GM12874 (cell line): ENCODE measurements at regions not wholly inside any gene's neighbourhood (a gene's known extent, or its start where the extent isn't known, plus 50 kb on each side); places are given as distances from the start of the nearest gene placed in this dataset.

Experiments used
- TF ChIP-seq, protein P1 (sequence below): IDR thresholded peaks from 2 replicates; pipeline ENCODE4 v1.5.1; 2011; ENCODE audit warnings: low read depth, mild to moderate bottlenecking, control low read depth, low read length, moderate library complexity; ENCODE audit not compliant: insufficient read depth

DNA sequence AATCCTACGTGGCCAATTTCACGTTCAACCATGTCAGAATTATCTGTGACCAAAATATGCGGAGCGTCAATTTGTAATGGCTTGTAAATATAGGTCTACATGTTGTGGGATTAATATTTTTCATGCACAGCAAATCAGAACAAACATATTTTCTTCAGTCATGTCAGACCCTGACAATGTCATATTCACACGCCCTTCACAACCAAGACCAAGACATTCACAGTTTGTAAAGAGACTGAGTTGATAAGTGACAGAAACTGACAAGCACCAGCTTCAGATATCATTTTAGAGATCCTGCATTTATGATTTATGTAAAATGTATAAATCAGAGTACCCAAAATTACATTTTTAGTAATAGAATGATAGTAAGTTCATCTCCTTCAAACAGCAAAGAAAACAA is 57.3 kb upstream of the NOVA1 start:
- TF ChIP-seq, protein P1, sequence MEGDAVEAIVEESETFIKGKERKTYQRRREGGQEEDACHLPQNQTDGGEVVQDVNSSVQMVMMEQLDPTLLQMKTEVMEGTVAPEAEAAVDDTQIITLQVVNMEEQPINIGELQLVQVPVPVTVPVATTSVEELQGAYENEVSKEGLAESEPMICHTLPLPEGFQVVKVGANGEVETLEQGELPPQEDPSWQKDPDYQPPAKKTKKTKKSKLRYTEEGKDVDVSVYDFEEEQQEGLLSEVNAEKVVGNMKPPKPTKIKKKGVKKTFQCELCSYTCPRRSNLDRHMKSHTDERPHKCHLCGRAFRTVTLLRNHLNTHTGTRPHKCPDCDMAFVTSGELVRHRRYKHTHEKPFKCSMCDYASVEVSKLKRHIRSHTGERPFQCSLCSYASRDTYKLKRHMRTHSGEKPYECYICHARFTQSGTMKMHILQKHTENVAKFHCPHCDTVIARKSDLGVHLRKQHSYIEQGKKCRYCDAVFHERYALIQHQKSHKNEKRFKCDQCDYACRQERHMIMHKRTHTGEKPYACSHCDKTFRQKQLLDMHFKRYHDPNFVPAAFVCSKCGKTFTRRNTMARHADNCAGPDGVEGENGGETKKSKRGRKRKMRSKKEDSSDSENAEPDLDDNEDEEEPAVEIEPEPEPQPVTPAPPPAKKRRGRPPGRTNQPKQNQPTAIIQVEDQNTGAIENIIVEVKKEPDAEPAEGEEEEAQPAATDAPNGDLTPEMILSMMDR = no peak

DNA sequence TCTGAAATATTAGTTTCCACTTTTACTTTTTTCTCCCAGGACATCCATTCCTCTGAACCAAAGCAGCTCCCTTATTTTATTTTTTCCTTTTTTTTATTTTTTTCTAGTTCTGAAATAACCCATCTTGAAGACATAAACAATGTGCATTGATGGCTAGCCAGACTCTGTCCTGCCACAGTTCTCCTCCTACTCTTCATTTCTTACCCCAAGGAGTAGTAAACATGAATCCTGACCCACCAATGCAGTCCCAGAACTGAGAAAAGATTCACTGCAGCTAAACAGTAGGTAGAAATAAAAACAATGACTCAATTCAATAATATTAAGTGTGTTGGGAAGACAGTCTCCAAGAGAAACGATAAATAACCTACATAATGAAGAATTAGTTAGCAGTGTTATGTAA is 65.7 kb upstream of the NOVA1 start:
- TF ChIP-seq, protein P1 = no peak

DNA sequence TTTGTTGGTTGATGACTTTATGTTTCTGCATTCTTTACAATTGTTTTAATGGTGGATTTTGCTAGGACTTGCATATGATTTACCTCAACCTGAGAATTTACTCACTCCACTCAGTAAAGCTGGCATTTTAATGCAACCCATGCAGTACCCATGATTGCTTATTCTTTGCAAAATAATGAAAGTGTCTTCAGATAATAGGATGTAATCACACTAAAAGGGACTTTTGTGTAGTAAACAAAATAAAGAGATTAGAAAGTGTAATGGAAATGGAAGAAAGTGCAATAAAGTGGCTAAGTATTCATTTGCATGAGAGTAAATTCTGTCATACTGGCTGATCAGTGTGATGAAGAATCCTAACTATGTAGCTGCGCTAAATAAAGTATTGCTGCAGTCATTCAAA is 87.6 kb upstream of the NOVA1 start:
- TF ChIP-seq, protein P1 = no peak

DNA sequence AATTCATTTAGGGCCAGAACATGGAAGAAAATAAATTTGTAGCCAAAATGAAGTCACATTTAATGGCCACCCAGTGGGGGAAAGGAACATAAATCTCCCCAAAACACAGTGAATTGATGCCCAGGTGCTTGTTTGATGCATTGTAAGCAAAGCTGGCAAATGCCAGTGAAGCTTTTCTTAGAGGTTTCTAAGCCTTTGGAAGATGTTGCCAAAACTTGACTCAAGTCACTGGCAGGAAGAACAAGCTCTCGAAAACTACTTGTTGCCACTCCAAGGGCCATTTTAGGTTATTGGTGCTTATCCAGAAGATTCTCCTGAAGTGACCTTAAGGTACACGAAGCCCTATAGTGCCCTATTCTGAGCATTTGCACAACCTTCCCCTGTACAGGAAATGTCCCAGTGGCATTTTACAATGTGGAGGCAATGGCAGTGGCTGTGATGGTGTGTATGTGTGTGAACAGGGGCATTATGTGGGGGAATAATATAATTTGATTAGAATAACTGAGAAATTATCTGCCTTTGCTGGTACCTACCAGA is 89.5 kb upstream of the NOVA1 start:
- TF ChIP-seq, protein P1 = no peak

DNA sequence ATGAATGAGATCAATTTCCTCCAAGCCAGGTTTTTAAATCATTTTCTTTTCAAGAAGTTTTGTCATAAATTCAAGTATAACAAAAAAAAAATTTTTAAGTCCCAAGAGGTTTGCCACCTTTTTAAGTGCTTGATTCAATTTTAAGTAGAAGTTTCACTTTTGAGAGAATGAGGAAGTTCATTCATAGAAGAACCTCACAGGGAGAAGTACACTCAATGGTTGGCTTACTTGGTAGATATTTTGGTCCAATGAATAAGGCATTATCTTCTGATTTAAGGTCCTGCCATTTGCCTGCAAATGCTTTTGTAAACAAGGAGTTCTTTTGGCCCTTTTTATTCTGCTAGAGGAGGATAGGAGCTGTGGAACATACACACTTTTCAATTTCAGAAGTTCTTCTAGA is 96.7 kb upstream of the NOVA1 start:
- TF ChIP-seq, protein P1 = no peak

DNA sequence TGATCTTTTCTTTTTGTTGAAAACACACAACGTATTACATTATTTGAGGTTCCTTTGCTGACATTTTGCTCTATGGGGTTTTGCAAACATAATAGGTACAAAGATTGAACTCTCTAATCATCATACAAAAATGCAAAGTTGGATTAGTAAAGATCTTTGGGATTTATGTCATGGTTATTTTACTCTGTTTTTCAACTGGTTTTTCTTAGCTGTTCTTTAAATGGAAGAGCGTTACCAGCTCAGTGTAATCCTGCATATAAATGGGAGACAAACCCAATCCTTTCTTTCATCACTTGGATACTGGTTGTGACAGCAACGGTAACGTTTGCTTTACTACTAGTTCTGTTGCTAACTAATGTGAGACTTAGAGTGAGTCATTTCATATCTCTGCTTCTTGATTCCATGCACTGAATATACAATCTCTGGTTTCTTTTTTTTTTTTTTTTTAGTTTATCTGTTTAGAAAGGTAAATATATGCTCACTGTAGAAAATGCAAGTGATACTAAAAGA is 104.9 kb upstream of the NOVA1 start:
- TF ChIP-seq, protein P1 = no peak

DNA sequence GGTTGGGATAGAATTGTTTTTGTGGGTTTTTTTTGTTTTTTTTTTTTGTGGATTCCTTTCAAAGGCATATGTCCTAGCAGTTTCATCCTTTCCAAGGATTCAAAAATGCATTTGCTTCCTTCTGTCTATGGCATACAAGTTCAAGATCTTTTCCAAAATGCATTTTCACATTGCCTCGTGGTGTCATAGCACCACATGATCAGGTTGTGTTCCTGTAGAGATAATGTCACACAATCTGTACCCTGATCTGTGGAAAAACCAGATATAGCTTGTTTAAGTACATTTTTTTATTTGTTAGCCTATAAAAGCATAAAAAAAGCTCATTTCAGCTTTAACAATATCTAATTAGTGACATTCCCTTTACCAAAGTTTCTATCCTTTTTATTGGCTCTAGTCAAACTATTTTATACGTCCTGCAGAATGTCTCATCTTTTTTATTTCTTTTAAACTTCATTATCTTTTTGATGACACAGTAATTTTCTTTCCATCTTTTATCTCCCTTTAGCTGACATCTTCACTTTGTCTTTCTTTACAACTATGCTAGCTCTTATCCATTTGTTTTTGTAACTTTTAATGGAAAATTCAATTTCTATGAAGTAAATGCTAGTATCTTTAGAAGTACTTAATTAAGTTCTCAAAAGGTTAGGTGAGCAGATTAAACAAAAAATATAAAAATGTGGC is 106.0 kb upstream of the NOVA1 start:
- TF ChIP-seq, protein P1 = no peak
